Cardiac septum (tissue), 1 donor: ENCODE measurements at regions not wholly inside any gene's neighbourhood (a gene's known extent, or its start where the extent isn't known, plus 50 kb on each side); places are given as distances from the start of the nearest gene placed in this dataset.

ENCODE experiments used
- DNase-seq: peaks from one replicate; pipeline ENCODE4 v3.0.0-alpha.2; 2020; ENCODE audit warnings: low spot score
- intact Hi-C: fragments of 100-400 bp; cut with DNase I; formaldehyde crosslinking; loops from one replicate; pipeline ENCODE4 v1.14.0; 2022
- donor health status: DM: no; HTN: no; CAD: no.

GRCh38 chr16:87057211-87057881 is 259.8 kb downstream of the C16orf95 start:
- DNase-seq: peak; percentile 69
- intact Hi-C loops: loop anchor here (2.0 kb wide), 1 partner anchor 31 kb away; no protein-coding TSS in a partner anchor

DNA sequence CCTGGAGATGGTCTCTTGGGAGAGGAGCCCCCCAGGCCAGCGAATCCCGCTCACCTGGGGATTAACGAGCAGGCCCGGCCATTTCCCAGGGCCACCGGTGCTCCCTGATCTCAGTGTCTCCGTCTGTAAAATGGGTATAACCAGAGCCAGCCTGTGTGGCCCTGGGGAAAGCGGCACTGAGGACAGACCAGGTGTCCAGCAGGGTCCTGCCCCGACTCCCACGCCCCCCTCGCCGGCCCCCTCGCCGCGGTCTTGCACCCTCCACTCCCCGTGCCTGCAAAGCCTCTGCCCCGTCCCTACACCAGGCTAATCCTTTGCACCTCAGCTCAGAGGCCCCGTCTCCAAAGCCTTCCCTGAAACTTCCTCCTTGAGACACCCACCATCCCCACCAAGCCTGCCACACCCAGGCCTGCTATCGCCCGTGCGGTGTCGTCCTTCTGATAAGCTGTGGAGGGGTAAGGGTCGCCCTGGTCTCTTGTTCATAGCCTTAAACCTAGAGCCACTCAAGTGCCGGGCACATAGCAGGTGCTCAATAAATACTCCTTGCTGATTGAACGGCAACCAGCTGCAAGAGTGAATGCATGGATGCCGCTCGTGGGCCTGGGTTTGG is 259.1 kb downstream of the C16orf95 start:
- intact Hi-C loops: loop anchor here (2.0 kb wide), 1 partner anchor 31 kb away; no protein-coding TSS in a partner anchor
- DNase-seq: peak; percentile 49

- intact Hi-C loops: no loop called here
- peak; percentile 58 for DNase-seq
Measured at GRCh38 chr16:87058728-87059250, 258.4 kb downstream of the C16orf95 start.

DNA sequence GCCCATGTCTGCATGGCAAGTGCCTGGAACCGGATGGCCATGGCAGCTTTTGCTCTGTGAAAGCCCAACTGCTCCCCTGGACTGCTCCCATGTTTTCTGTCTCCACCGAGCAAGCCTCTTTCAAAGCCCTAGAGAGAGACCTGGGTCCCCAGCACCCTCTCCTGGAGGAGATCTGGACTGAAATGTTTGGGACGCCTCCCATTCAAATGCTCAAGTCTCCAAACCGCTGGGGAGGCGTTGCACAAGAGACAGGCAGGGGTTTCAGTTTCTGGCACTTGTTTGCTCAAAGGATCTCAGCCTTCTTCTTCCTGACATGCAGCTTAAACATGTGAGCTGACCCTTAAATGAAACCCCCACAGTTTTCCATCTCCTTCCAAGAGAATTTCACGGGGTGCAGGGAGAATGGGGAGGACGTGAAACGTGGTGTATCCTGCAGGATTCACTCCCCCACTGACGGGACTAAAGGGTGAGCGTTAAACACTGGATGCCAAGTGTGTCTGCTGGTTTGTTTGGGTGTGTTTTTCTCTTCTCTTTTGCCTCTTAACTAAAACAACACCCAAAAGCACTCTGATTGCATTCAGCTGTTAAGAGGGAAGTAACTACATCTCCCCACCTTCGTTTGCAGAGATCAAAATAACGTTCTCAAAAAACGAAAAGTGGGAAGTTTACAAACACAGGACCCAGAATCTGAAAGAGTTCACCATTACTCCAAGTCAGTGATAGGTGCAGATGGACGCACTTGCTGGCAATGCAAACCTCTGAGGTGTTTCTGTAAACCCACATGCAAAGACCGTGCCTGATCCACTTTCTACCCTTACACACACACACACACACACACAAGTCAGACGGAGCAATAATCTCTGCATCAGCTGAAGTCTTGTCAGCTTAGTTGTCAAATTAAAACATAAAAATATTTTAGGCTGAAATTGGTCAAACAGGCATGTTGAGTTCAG is 256.9 kb downstream of the C16orf95 start:
- peak; percentile 71 for DNase-seq
- intact Hi-C loops: no loop called here

DNA sequence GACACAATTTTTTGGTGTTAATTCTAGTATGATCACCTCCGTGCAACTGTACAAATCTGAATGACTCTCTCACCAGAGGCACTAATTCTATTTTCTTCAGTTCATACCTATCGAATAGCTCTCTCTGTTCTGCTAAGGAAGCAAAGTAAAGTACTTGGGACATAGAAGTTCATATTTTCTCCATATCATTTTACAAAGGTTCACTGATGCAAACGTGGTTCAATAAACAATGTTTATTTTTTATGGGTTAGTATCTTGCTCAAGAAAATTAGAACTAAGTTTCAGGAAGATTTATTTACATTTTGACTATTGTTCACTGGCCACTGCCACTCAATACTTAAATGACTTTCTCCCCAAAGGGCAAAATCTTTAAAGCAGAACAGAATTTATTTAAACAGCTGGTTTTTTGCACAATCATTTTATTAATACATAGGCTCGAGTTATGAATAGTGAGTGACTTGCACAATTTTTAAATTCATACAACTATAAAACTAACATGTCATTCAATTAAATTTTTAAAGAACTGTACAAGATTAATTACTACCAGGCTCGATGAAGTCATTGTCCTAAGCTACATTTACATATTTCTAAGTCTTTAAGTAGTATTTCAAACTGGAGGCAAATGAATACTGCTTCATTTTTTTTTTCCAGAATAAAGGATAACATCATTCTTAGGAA is 255.8 kb downstream of the C16orf95 start:
- intact Hi-C loops: no loop called here
- DNase-seq: no peak

DNA sequence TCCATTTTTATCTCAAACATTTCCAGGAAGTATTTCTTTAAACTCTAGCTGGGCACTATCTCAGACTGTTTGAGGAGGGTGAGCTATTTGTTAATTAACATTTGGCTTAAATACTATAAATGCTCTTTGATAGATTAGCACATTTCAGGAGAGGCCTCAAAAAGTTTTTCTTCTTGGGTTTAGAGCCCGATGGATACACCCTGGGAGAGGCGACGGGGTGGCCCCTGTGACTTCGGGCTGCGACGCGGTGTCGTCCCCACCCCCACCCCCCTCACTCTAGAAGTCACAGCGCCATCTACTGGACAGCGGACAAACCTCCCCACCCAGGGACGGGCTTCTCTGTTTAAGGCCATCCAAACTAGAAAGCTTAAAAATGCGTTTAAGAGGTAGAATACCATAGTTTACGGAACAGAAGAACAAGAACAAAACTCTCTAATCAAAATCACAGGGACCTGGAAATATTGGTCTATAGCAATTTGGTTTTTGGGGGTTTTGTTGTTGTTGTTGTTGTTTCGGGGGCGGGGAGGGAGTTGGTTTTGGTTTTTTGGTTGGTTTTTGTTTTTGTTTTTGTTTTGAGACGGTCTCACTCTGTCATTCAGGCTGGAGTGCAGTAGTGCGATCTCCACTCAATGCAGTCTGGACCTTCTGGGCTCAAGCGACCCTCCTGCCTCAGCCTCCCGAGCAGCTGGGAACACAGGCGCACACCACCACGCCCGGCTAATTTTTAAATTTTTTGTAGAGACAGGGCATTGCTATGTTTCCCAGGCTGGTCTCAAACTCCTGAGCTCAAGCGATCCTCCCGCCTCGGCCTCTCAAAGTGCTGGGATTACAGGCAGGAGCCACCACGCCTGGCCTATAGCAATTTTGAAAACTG is 254.4 kb downstream of the C16orf95 start:
- intact Hi-C loops: loop anchor here (2.0 kb wide), 2 partner anchors 216 to 500 kb away; no protein-coding TSS in a partner anchor
- DNase-seq: peak; percentile 50

DNA sequence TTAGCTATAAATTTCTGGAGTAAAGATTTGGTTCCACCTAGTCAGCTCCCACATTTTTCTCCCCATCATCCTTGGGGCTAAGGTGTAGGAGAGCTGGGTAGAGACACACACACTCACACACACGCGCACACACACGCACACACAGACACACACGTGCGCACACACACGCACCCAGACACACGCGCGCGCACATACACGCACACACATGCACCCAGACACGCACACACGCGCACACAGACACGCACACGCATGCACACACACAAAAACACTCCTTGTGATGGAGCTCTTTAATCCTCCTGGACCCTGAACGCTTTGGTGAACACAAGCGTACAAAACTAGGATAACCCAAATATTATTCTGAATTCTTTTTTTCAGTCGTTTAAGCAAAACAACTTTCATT is 253.6 kb downstream of the C16orf95 start:
- intact Hi-C loops: loop anchor here (2.0 kb wide), 2 partner anchors 215 to 501 kb away; no protein-coding TSS in a partner anchor
- DNase-seq: peak; percentile 19

- intact Hi-C loops: no loop called here
- peak; percentile 55 for DNase-seq
Measured at GRCh38 chr16:87064731-87065445, 252.3 kb downstream of the C16orf95 start.

DNA sequence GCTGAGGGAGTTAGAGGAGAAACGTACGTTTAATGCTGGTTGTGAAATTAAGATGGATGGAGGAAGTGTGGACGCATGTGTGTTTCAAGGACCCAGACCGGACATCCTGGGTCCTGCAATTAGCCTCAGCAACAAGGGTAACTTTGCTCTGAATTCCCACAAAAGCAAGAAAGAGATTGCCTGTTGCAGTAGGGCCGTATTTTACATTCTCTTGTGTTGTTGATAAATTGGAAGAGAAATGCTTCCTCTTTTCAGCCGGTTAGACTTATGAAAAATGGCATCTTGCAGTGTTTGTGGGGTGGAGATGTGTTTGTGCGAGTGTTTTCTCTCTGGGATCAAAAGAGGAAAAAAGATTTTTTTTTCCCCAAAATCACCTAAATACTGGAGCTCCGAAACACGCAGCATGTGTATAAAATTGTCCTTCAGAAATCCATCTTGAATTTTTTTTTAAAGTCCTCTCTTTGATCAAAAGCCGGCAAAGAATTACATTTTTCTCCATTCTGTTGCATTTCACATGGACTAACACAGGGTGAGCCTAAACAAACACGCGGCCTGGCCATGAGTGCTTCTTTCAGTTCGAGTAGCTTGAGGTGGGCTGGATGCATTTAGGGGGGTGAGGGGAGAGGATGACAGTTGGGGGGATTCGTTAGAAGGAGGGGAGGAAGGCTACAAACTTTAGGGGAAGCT is 251.6 kb downstream of the C16orf95 start:
- intact Hi-C loops: no loop called here

DNA sequence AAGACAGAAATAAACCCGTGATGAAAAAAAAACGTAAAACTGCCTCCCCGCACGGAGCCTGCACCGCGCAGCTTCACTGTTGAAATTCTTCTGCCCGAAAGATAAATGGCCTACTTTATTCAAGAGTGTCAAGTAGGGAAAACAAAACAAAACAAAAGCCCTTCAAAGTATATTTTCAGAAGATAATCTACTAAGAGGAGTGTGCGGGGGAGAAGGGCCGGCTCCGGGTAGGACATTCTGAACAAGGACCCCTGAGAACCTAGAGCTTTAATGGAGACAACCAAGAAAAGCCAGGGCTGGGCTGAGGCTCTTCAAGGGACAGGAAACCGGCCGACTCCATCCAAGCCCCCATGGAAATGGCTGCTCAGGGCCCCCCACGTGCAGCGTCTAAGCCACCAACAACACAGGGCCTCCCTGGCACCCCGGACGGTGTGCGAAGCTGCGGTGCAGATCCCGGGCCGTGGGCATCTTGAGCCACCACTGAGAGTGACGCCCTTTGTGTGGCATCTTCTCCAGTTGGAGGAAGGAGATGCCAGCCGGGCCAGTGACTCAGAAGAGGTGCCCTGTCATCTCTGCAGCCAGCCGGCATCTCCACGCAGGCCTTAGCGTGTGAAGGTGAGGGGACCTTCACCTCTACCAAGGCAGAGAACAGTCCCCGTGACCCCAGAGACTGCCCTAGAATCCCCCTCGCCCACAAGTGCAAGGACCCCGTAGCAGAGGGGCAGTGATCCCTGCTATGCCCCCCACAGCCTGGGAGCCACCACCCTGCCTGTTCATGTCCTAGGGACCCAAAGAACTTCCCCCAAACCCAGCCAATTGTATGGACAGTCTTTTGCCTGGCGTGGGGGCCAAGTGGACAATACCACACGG is 250.8 kb downstream of the C16orf95 start:
- no peak for DNase-seq
- intact Hi-C loops: no loop called here

More for the DNA sequence above, 251.6 kb downstream of the C16orf95 start:
- DNase-seq: no peak

GRCh38 chr16:87067003-87067556 is 250.1 kb downstream of the C16orf95 start:
- DNase-seq: no peak
- intact Hi-C loops: no loop called here

- DNase-seq: no peak
- intact Hi-C loops: no loop called here
Measured at GRCh38 chr16:87067836-87068761, 249.1 kb downstream of the C16orf95 start.

GRCh38 chr16:87068762-87069150 is 248.4 kb downstream of the C16orf95 start:
- no peak for DNase-seq
- intact Hi-C loops: no loop called here

GRCh38 chr16:87070657-87071056 is 246.5 kb downstream of the C16orf95 start:
- no peak for DNase-seq
- intact Hi-C loops: no loop called here

- DNase-seq: no peak
- intact Hi-C loops: no loop called here
Measured at GRCh38 chr16:87072101-87072500, 245.1 kb downstream of the C16orf95 start.
